ENCODE measurements at regions not wholly inside any gene's neighbourhood (a gene's known extent, or its start where the extent isn't known, plus 50 kb on each side); places are given as distances from the start of the nearest gene placed in this dataset.

GRCh38 chr10:8726084-8726778 lies 671.7 kb downstream of the GATA3 start:
- H3K4me3 ChIP-seq (ENCODE audit: low read depth, low read length): no peak overlapping the region
- no peaks in the 10 kb centered on the region for H3K27me3 ChIP-seq (ENCODE audit: control insufficient read depth, insufficient read depth, low read length)
- TF ChIP-seq CTCF (IDR thresholded peaks at IDR 0.05; ENCODE audit: insufficient read depth, low read length, poor library complexity, severe bottlenecking): no peak
- H3K36me3 ChIP-seq (ENCODE audit: control insufficient read depth, insufficient read depth, low read length): no peaks in the 10 kb centered on the region
- peak; percentile 34 for DNase-seq (ENCODE audit: low read depth)

- Histone ChIP-seq H3K4me3 (ENCODE audit: low read depth, low read length) (no peak overlapping the region), H3K27me3 (ENCODE audit: control insufficient read depth, insufficient read depth, low read length) (peaks cover 3% of the 10 kb centered on the region), H3K36me3 (ENCODE audit: control insufficient read depth, insufficient read depth, low read length) (no peaks in the 10 kb centered on the region)
- DNase-seq (ENCODE audit: low read depth): no peak
- TF ChIP-seq CTCF (IDR thresholded peaks at IDR 0.05; ENCODE audit: insufficient read depth, low read length, poor library complexity, severe bottlenecking): no peak
Measured at GRCh38 chr10:8726779-8727084, 672.2 kb downstream of the GATA3 start.

- H3K27me3 ChIP-seq (ENCODE audit: control insufficient read depth, insufficient read depth, low read length): peaks cover 3% of the 10 kb centered on the region
- H3K36me3 ChIP-seq (ENCODE audit: control insufficient read depth, insufficient read depth, low read length): no peaks in the 10 kb centered on the region
- no peak for DNase-seq (ENCODE audit: low read depth)
- no peak for TF ChIP-seq CTCF (IDR thresholded peaks at IDR 0.05; ENCODE audit: insufficient read depth, low read length, poor library complexity, severe bottlenecking)
- H3K4me3 ChIP-seq (ENCODE audit: low read depth, low read length): no peak overlapping the region
Measured at GRCh38 chr10:8731121-8732095, 676.9 kb downstream of the GATA3 start.

GRCh38 chr10:8738987-8739386 lies 684.5 kb downstream of the GATA3 start:
- no peaks in the 10 kb centered on the region for H3K27me3 ChIP-seq (ENCODE audit: control insufficient read depth, insufficient read depth, low read length)
- DNase-seq (ENCODE audit: low read depth): no peak
- H3K36me3 ChIP-seq (ENCODE audit: control insufficient read depth, insufficient read depth, low read length): no peaks in the 10 kb centered on the region
- no peak for TF ChIP-seq CTCF (IDR thresholded peaks at IDR 0.05; ENCODE audit: insufficient read depth, low read length, poor library complexity, severe bottlenecking)
- no peak overlapping the region for H3K4me3 ChIP-seq (ENCODE audit: low read depth, low read length)

- DNase-seq (ENCODE audit: low read depth): no peak
- Histone ChIP-seq H3K27me3 (ENCODE audit: control insufficient read depth, insufficient read depth, low read length) (no peaks in the 10 kb centered on the region), H3K36me3 (ENCODE audit: control insufficient read depth, insufficient read depth, low read length) (no peaks in the 10 kb centered on the region), H3K4me3 (ENCODE audit: low read depth, low read length) (no peak overlapping the region)
- TF ChIP-seq CTCF (IDR thresholded peaks at IDR 0.05; ENCODE audit: insufficient read depth, low read length, poor library complexity, severe bottlenecking): no peak
Measured at GRCh38 chr10:8752146-8752843, 697.8 kb downstream of the GATA3 start.

All from kidney epithelial cell (primary cell).